NB4 (cell line): ENCODE measurements at regions not wholly inside any gene's neighbourhood (a gene's known extent, or its start where the extent isn't known, plus 50 kb on each side); places are given as distances from the start of the nearest gene placed in this dataset.

Source experiments
- DNase-seq: peaks from one replicate; pipeline ENCODE4 v3.0.0; 2010; ENCODE audit warnings: low read depth
- H3K4me3 ChIP-seq: one replicate; pipeline ENCODE4 v1.5.1; 2011; ENCODE audit warnings: mild to moderate bottlenecking, low read depth, low read length, moderate library complexity
- CTCF ChIP-seq: IDR thresholded peaks from one replicate; pipeline ENCODE4 v1.5.1; 2012; ENCODE audit warnings: low read depth, low read length
- MAX ChIP-seq: IDR thresholded peaks from 2 replicates; pipeline ENCODE4 v1.6.1; 2011; ENCODE audit warnings: low read depth, low read length
- MYC ChIP-seq: IDR thresholded peaks from 2 replicates; pipeline ENCODE4 v1.6.1; 2011; ENCODE audit warnings: low read depth, low read length
- POLR2A ChIP-seq: IDR thresholded peaks from 2 replicates; pipeline ENCODE4 v1.6.1; 2011; ENCODE audit warnings: mild to moderate bottlenecking; ENCODE audit not compliant: insufficient read length; ENCODE audit errors: extremely low read depth

GRCh38 chr1:80064524-80064923, 1058.0 kb upstream of the ADGRL4 start:
- H3K4me3 ChIP-seq, result no peak overlapping the region
- no peak for DNase-seq
- TF ChIP-seq MAX (no peak), CTCF (no peak), MYC (no peak), POLR2A (no peak)

GRCh38 chr1:80059940-80060339, 1053.4 kb upstream of the ADGRL4 start:
- no peak overlapping the region for H3K4me3 ChIP-seq
- peak; percentile 59 for DNase-seq
- peak; percentile 28; the same call in 1 of the 2 replicates for TF ChIP-seq MAX
- TF ChIP-seq CTCF, result no peak
- TF ChIP-seq POLR2A, result no peak
- TF ChIP-seq MYC, result no peak

GRCh38 chr1:80056179-80056578, 1049.6 kb upstream of the ADGRL4 start:
- TF ChIP-seq MAX (no peak), POLR2A (no peak), MYC (no peak), CTCF (no peak)
- no peak overlapping the region for H3K4me3 ChIP-seq
- DNase-seq, result no peak

- no peak overlapping the region for H3K4me3 ChIP-seq
- TF ChIP-seq MYC (no peak), CTCF (no peak), MAX (no peak), POLR2A (no peak)
- DNase-seq, result peak; percentile 2
These were observed 1047.6 kb upstream of the ADGRL4 start for GRCh38 chr1:80054129-80054528.

GRCh38 chr1:80053613-80054012, 1047.1 kb upstream of the ADGRL4 start:
- no peak overlapping the region for H3K4me3 ChIP-seq
- TF ChIP-seq CTCF, result no peak
- TF ChIP-seq MAX, result no peak
- DNase-seq, result no peak

- no peak for DNase-seq
- TF ChIP-seq CTCF (no peak), POLR2A (no peak), MAX (no peak), MYC (no peak)
These were observed 1044.0 kb upstream of the ADGRL4 start for GRCh38 chr1:80050523-80050922.

More at GRCh38 chr1:80050523-80050922, 1044.0 kb upstream of the ADGRL4 start:
- no peak overlapping the region for H3K4me3 ChIP-seq
